WTC11 (cell line): ENCODE measurements at regions not wholly inside any gene's neighbourhood (a gene's known extent, or its start where the extent isn't known, plus 50 kb on each side); places are given as distances from the start of the nearest gene placed in this dataset.

Experiments
- ATAC-seq: fragments of 200-7000 bp; cut with Tn5 transposase; 2 replicates; pipeline ENCODE4 v1.10.0; 2021; ENCODE audit warnings: mild to moderate bottlenecking, moderate library complexity
- CTCF ChIA-PET: fragments of 300-600 bp; sonication (Branson Sonifier 250); formaldehyde crosslinking; loops from one replicate; lab custom pipeline; 2021; ENCODE audit warnings: antibody characterized with exemption; lab: Charles Lee
- POLR2A ChIA-PET: fragments of 350-600 bp; sonication (Branson Sonifier 250); formaldehyde crosslinking; loops from one replicate; lab custom pipeline; 2021; ENCODE audit warnings: antibody characterized with exemption; lab: Charles Lee
- DNase-seq: peaks from one replicate; pipeline ENCODE4 v3.0.0; 2021; ENCODE audit warnings: low spot score
- H3K27ac Mint-ChIP-seq: 2 replicates; pipeline ENCODE4 v1.8.0; 2021; ENCODE audit warnings: mixed read lengths
- H3K27me3 Mint-ChIP-seq: 2 replicates; pipeline ENCODE4 v1.8.0; 2021; ENCODE audit warnings: low read depth, mild to moderate bottlenecking, moderate library complexity, mixed read lengths
- H3K36me3 Mint-ChIP-seq: 2 replicates; pipeline ENCODE4 v1.8.0; 2021; ENCODE audit warnings: mixed read lengths
- H3K4me1 Mint-ChIP-seq: 2 replicates; pipeline ENCODE4 v1.8.0; 2022; ENCODE audit warnings: mixed read lengths
- H3K4me3 Mint-ChIP-seq: 2 replicates; pipeline ENCODE4 v1.8.0; 2021; ENCODE audit warnings: mild to moderate bottlenecking, moderate library complexity, mixed read lengths
- H3K9me3 Mint-ChIP-seq: 2 replicates; pipeline ENCODE4 v1.8.0; 2021; ENCODE audit warnings: mixed read lengths
- AFF4 ChIP-seq: sonication (generic); formaldehyde crosslinking; IDR thresholded peaks from 2 replicates; pipeline ENCODE4 v1.8.1; 2023; ENCODE audit warnings: mild to moderate bottlenecking, missing genetic modification reagents, borderline replicate concordance
- CDX4 ChIP-seq: fragments of 250-450 bp; sonication (Bioruptor Pico); IDR thresholded peaks from 2 replicates; pipeline ENCODE4 v1.9.0; 2021; ENCODE audit warnings: moderate library complexity, mild to moderate bottlenecking, inconsistent platforms, borderline replicate concordance
- CREM ChIP-seq: sonication (generic); formaldehyde crosslinking; IDR thresholded peaks from 2 replicates; pipeline ENCODE4 v1.8.1; 2022; ENCODE audit warnings: mild to moderate bottlenecking, missing genetic modification reagents, moderate library complexity
- E2F4 ChIP-seq: sonication (generic); formaldehyde crosslinking; IDR thresholded peaks from 2 replicates; pipeline ENCODE4 v1.8.1; 2022; ENCODE audit warnings: low read depth, mild to moderate bottlenecking, moderate library complexity, missing genetic modification reagents, borderline replicate concordance
- ETV6 ChIP-seq: sonication (generic); formaldehyde crosslinking; IDR thresholded peaks from 2 replicates; pipeline ENCODE4 v1.8.1; 2022; ENCODE audit warnings: mild to moderate bottlenecking, missing genetic modification reagents
- FOXP4 ChIP-seq: sonication (generic); formaldehyde crosslinking; IDR thresholded peaks from 2 replicates; pipeline ENCODE4 v1.8.0; 2022; ENCODE audit warnings: mild to moderate bottlenecking, missing genetic modification reagents
- GABPB1 ChIP-seq: sonication (generic); formaldehyde crosslinking; IDR thresholded peaks from 2 replicates; pipeline ENCODE4 v1.8.1; 2023; ENCODE audit warnings: mild to moderate bottlenecking, missing genetic modification reagents
- GRHL2 ChIP-seq: fragments of 250-450 bp; sonication (Bioruptor Pico); IDR thresholded peaks from 2 replicates; pipeline ENCODE4 v1.8.0; 2022; ENCODE audit warnings: mild to moderate bottlenecking, moderate library complexity; ENCODE audit not compliant: insufficient replicate concordance, severe bottlenecking
- NR1H2 ChIP-seq: sonication (generic); formaldehyde crosslinking; IDR thresholded peaks from 2 replicates; pipeline ENCODE4 v1.9.0; 2021; ENCODE audit warnings: mild to moderate bottlenecking, moderate library complexity, missing genetic modification reagents
- NR3C1 ChIP-seq: sonication (generic); formaldehyde crosslinking; conservative IDR thresholded peaks from 2 replicates; pipeline ENCODE4 v1.8.1; 2023; ENCODE audit warnings: low read depth, mild to moderate bottlenecking, missing genetic modification reagents
- OVOL2 ChIP-seq: fragments of 250-450 bp; sonication (Bioruptor Pico); IDR thresholded peaks from 2 replicates; pipeline ENCODE4 v1.9.0; 2021; ENCODE audit warnings: mild to moderate bottlenecking, borderline replicate concordance
- ZBTB43 ChIP-seq: sonication (generic); formaldehyde crosslinking; IDR thresholded peaks from 2 replicates; pipeline ENCODE4 v1.8.1; 2023; ENCODE audit warnings: mild to moderate bottlenecking, missing genetic modification reagents
- ZNF138 ChIP-seq: sonication (generic); formaldehyde crosslinking; conservative IDR thresholded peaks from 2 replicates; pipeline ENCODE4 v1.8.1; 2022; ENCODE audit warnings: mild to moderate bottlenecking, moderate library complexity, missing genetic modification reagents
- ZNF396 ChIP-seq: fragments of 250-450 bp; sonication (Bioruptor Pico); IDR thresholded peaks from 2 replicates; pipeline ENCODE4 v1.8.0; 2021; ENCODE audit warnings: mild to moderate bottlenecking, moderate library complexity, borderline replicate concordance
- ZSCAN18 ChIP-seq: fragments of 250-450 bp; sonication (Bioruptor Pico); IDR thresholded peaks from 2 replicates; pipeline ENCODE4 v2.1.2; 2022; ENCODE audit warnings: mild to moderate bottlenecking, moderate library complexity

GRCh38 chr14:87185961-87186560 is 806.9 kb downstream of the GALC start:
- DNase-seq = no peak
- H3K36me3 Mint-ChIP-seq = no peaks in the 10 kb centered on the region
- CTCF ChIA-PET = interaction anchor here (1.1 to 1.4 kb wide), 2 partner anchors 104 to 119 kb away, joined by 3 read pairs; no protein-coding TSS in a partner anchor
- TF ChIP-seq NR1H2 (CRISPR knock-in tag) (no peak), ZNF396 (no peak), OVOL2 (CRISPR knock-in tag) (no peak), NR3C1 (CRISPR knock-in tag) (no peak), E2F4 (CRISPR knock-in tag) (no peak), FOXP4 (CRISPR knock-in tag) (no peak), ZNF138 (no peak), ETV6 (CRISPR knock-in tag) (no peak), ZBTB43 (no peak), GABPB1 (CRISPR knock-in tag) (no peak), CDX4 (CRISPR knock-in tag) (no peak), AFF4 (CRISPR knock-in tag) (no peak), ZSCAN18 (CRISPR knock-in tag) (no peak), CREM (CRISPR knock-in tag) (no peak), GRHL2 (CRISPR knock-in tag) (no peak)
- TF ChIP-seq, all 79 proteins: peak for 0
- peaks cover 52% of the 10 kb centered on the region for H3K4me1 Mint-ChIP-seq
- peak; percentile 14; the same call in 1 of the 2 replicates for ATAC-seq
- POLR2A ChIA-PET = no interaction called here
- H3K27me3 Mint-ChIP-seq = peaks cover 29% of the 10 kb centered on the region
- peak overlapping the region; percentile 47 for H3K4me3 Mint-ChIP-seq
- no peaks in the 10 kb centered on the region for H3K9me3 Mint-ChIP-seq
- H3K27ac Mint-ChIP-seq = 0 out of 2 replicates have a peak overlapping the region, but pooled peaks have one; percentile 12
